Right lobe of liver (tissue), 6 donors: ENCODE measurements at regions not wholly inside any gene's neighbourhood (a gene's known extent, or its start where the extent isn't known, plus 50 kb on each side); places are given as distances from the start of the nearest gene placed in this dataset.

Experiments used
- ATAC-seq, 4 donors: fragments of 200-7000 bp; cut with Tn5 transposase; one replicate each; pipeline ENCODE4 v1.9.1; 2020; ENCODE audit warnings: mild to moderate bottlenecking in 4 of 4, moderate library complexity in 4 of 4
- DNase-seq, 3 donors: peaks; one replicate each; pipeline ENCODE4 v3.0.0-alpha.2; 2020
- H3K27ac ChIP-seq, 3 donors: fragments of 200-600 bp; one replicate each; pipeline ENCODE4 v1.8.0; 2022
- H3K27me3 ChIP-seq, 2 donors: fragments of 200-600 bp; one replicate each; pipeline ENCODE4 v1.8.0; 2022
- H3K36me3 ChIP-seq, 4 donors: fragments of 200-600 bp; sonication (generic) in 1 of 4; one replicate each; pipeline versions ENCODE4 v1.5.1 to v1.8.0; 2017 to 2022; ENCODE audit warnings: control low read depth in 1 of 4
- H3K4me1 ChIP-seq, 4 donors: fragments of 200-600 bp; sonication (generic) in 1 of 4; one replicate each; pipeline versions ENCODE4 v1.5.1 to v1.8.0; 2017 to 2022; ENCODE audit warnings: control low read depth in 1 of 4
- H3K4me3 ChIP-seq, 3 donors: fragments of 200-600 bp; one replicate each; pipeline ENCODE4 v1.8.0; 2022
- H3K9me3 ChIP-seq, 4 donors: fragments of 200-600 bp; sonication (generic) in 1 of 4; one replicate each; pipeline versions ENCODE4 v1.5.1 to v1.8.0; 2017 to 2022; ENCODE audit warnings: control low read depth in 1 of 4
- POLR2A ChIP-seq: fragments of 450-650 bp; IDR thresholded peaks from one replicate; pipeline ENCODE4 v1.6.1; 2017; ENCODE audit warnings: antibody characterized with exemption, mild to moderate bottlenecking
- WGBS: methylation state at CpG from one replicate; pipeline ENCODE4 v1.1.6; 2018; ENCODE audit warnings: low coverage, low lambda C conversion rate; ENCODE audit not compliant: insufficient coverage; ENCODE audit errors: missing lambda C conversion rate; 5-methylcytosine and 5-hydroxymethylcytosine counted together
- intact Hi-C, 2 donors: fragments of 100-400 bp; cut with DNase I; formaldehyde crosslinking; loops; one replicate each; pipeline versions ENCODE4 v1.11.2 to v1.14.1; 2022
- TF ChIP-seq, protein P1 (sequence below), 4 donors: fragments of 200-600 bp in 3 of 4; fragments of 450-650 bp in 1 of 4; IDR thresholded peaks; one replicate each; pipeline versions ENCODE4 v1.5.1 to v1.8.0; 2016 to 2022; ENCODE audit warnings: antibody characterized with exemption in 4 of 4, mild to moderate bottlenecking in 2 of 4
- donor health status: DM: no; HTN: yes; CAD: no.
- donor health status: DM: no; HTN: no; CAD: no.
- donor health status: DM: no; HTN: no; CAD: no.
- donor health status: DM: no; HTN: yes; CAD: no.
- donor health status: DM: no; HTN: yes; CAD: no.

DNA sequence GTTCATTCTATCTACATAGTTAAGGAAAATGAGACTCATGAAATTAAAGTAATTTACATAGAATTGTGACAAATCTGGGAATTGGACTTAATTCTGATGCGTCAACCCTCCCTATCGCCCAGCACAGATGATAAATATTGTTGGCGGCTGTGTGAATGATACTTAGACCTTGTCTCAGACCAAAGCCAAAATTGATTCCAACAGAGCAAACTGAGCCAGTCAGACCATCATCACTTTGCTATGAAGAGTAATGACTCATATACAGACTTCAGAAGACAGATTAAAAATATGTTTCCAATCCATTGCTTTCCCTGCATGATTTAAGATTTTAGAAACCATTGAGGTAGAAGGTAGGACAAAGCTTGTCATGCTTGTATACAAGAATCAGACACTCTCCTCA is 1156.7 kb upstream of the CDH8 start:
- H3K36me3 ChIP-seq, result no peaks in the 10 kb centered on the region
- no peaks in the 10 kb centered on the region for H3K27me3 ChIP-seq
- 67% methylated on average over 2 of the region's 3 CpGs for WGBS
- no peak overlapping the region for H3K27ac ChIP-seq
- intact Hi-C loops, result no loop called here
- DNase-seq (no peak), ATAC-seq (no peak)
- H3K4me1 ChIP-seq, result no peaks in the 10 kb centered on the region
- TF ChIP-seq POLR2A, result no peak
- no peaks in the 10 kb centered on the region for H3K9me3 ChIP-seq
- H3K4me3 ChIP-seq, result no peak overlapping the region

DNA sequence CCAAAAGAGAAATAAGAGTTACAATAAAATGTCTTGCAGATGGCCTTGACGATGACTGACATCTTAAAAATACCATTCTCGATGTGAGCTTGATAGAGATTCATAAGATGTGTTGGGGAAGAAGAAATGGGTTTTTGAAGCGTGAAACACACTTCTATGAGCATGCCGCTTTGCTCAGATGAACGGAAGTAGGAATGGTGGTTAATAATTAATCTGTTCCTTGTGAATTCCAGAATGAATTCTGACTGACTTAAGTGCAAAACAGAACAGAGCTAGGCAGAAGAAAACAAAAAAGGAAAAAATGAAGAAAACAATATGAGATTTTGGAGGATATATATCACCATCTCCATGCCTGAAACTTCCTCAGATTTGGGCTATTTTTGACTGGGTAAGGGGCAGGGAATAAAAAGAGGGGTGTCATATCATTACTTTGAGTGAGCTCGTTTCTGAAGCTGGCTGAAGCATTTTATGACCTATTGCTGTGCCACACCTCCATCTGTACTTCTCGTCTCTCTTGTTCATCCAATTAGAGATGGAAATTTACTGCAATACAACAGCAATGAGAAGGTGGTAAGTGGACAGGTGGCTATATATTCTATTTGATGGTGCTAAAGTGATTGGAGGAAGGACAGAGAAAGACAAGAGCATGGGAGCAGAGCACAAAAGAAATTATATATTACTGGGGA is 1152.0 kb upstream of the CDH8 start:
- H3K9me3 ChIP-seq, result no peaks in the 10 kb centered on the region
- DNase-seq (no peak), ATAC-seq (no peak)
- no peak overlapping the region for H3K27ac ChIP-seq
- intact Hi-C loops, result no loop called here
- TF ChIP-seq, protein P1, sequence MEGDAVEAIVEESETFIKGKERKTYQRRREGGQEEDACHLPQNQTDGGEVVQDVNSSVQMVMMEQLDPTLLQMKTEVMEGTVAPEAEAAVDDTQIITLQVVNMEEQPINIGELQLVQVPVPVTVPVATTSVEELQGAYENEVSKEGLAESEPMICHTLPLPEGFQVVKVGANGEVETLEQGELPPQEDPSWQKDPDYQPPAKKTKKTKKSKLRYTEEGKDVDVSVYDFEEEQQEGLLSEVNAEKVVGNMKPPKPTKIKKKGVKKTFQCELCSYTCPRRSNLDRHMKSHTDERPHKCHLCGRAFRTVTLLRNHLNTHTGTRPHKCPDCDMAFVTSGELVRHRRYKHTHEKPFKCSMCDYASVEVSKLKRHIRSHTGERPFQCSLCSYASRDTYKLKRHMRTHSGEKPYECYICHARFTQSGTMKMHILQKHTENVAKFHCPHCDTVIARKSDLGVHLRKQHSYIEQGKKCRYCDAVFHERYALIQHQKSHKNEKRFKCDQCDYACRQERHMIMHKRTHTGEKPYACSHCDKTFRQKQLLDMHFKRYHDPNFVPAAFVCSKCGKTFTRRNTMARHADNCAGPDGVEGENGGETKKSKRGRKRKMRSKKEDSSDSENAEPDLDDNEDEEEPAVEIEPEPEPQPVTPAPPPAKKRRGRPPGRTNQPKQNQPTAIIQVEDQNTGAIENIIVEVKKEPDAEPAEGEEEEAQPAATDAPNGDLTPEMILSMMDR (IDR thresholded peaks at IDR 0.05), result no peak
- no peak for TF ChIP-seq POLR2A
- H3K27me3 ChIP-seq, result no peaks in the 10 kb centered on the region
- H3K4me1 ChIP-seq, result no peaks in the 10 kb centered on the region
- WGBS, result 44% methylated on average over 7 of the region's 7 CpGs
- no peaks in the 10 kb centered on the region for H3K36me3 ChIP-seq
- H3K4me3 ChIP-seq, result no peak overlapping the region

DNA sequence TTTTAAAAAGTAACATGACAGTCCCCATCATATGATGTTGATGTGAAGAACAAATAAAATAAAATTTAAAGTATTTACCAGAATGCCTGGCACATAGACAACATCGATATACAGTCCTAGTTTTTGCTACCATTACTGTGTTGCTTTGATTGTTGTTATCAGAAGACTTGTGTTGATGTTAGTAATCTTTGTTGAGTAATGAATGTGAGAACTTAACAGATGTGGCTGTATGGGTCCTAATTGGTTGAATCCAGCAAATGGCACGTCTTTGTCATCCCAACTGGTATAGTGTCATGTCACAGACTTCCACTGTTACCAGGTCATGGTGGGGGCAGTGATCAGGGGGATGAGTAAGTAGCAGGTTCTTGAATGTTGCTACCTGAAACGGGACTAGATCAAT is 1151.4 kb upstream of the CDH8 start:
- H3K27me3 ChIP-seq, result no peaks in the 10 kb centered on the region
- no peaks in the 10 kb centered on the region for H3K36me3 ChIP-seq
- ATAC-seq, result no peak
- no peak overlapping the region for H3K27ac ChIP-seq
- H3K4me1 ChIP-seq, result no peaks in the 10 kb centered on the region
- TF ChIP-seq, protein P1 (IDR thresholded peaks at IDR 0.05), result no peak
- TF ChIP-seq POLR2A, result no peak
- DNase-seq, result no peak
- no peaks in the 10 kb centered on the region for H3K9me3 ChIP-seq
- H3K4me3 ChIP-seq, result no peak overlapping the region
- intact Hi-C loops, result no loop called here
- WGBS, result 30% methylated on average over 3 of the region's 3 CpGs

DNA sequence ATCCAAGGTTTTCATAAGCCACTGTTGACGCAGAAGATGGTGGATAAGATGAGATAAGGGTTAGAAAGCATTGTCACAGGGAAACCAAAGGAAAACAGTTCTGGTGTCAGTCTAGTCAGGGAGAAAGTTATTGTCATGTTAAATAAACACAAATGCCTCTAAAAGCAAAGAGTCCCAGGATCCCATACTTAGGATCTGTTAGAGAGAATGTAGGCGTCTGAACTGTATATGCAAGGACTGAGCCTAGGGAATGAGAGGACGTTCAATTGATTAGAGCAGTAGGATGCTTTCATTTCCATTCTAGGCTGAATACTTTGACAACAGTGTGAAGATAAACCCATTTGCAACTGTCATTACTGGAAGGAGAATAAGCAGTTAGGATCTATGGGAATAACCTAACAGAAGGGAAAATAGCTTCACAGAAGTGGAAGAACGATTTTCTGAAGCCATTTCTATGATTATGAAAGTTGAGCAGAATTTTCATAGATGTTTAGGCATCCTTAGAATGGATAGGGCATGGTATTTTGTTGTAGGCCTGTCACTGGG is 1149.1 kb upstream of the CDH8 start:
- H3K36me3 ChIP-seq, result no peaks in the 10 kb centered on the region
- WGBS, result 23% methylated on average over 4 of the region's 4 CpGs
- TF ChIP-seq, protein P1 (IDR thresholded peaks at IDR 0.05), result no peak
- no peak for TF ChIP-seq POLR2A
- intact Hi-C loops, result no loop called here
- no peaks in the 10 kb centered on the region for H3K4me1 ChIP-seq
- DNase-seq, result no peak
- no peaks in the 10 kb centered on the region for H3K9me3 ChIP-seq
- no peak overlapping the region for H3K4me3 ChIP-seq
- H3K27ac ChIP-seq, result no peak overlapping the region
- no peak for ATAC-seq
- no peaks in the 10 kb centered on the region for H3K27me3 ChIP-seq

DNA sequence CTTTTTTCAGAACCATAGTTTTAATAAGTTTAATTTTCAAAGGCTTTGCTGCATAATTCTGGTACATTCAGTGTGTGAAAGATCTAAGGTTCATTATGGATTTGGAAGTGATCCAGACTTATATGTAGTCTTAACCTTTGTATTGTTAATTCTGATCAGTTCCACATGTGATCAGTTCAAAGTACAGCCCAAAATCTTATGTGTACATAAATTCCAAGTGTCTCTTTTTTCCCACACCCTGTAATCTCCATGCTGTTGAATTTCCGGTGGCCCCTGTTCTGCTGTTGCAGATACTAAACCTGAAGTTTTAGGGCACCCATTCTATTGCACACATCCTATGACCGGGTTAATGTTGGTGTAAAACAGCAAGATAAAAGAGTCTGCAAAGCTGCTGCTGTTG is 1147.5 kb upstream of the CDH8 start:
- no peak for ATAC-seq
- Histone ChIP-seq H3K4me1 (no peaks in the 10 kb centered on the region), H3K36me3 (no peaks in the 10 kb centered on the region), H3K27me3 (no peaks in the 10 kb centered on the region), H3K4me3 (no peak overlapping the region), H3K27ac (no peak overlapping the region), H3K9me3 (no peaks in the 10 kb centered on the region)
- DNase-seq, result no peak
- intact Hi-C loops, result no loop called here
- TF ChIP-seq, protein P1 (IDR thresholded peaks at IDR 0.05), result no peak
- no peak for TF ChIP-seq POLR2A
- 44% methylated on average over 2 of the region's 2 CpGs for WGBS
